ENCODE measurements at regions not wholly inside any gene's neighbourhood (a gene's known extent, or its start where the extent isn't known, plus 50 kb on each side); places are given as distances from the start of the nearest gene placed in this dataset.

- H3K4me3 Mint-ChIP-seq, result no peak overlapping the region
- no peak for TF ChIP-seq CTCF (IDR thresholded peaks at IDR 0.05)
- POLR2A ChIA-PET, result no interaction called here
Measured at GRCh38 chr10:30121401-30121800, 62.0 kb upstream of the JCAD start.

GRCh38 chr10:30118590-30118989, 59.2 kb upstream of the JCAD start:
- Mint-ChIP-seq H3K4me3 (no peak overlapping the region), H3K27me3 (peaks cover 4% of the 10 kb centered on the region), H3K9me3 (no peaks in the 10 kb centered on the region), H3K4me1 (ENCODE audit: low read depth) (no peaks in the 10 kb centered on the region), H3K27ac (no peak overlapping the region), H3K36me3 (ENCODE audit: low read depth) (no peaks in the 10 kb centered on the region)
- DNase-seq (no peak), ATAC-seq (no peak)
- intact Hi-C loops (cut with micrococcal nuclease), result no loop called here
- TF ChIP-seq CTCF (IDR thresholded peaks at IDR 0.05), result no peak
- POLR2A ChIA-PET, result no interaction called here
- CTCF ChIA-PET, result no interaction called here

More at GRCh38 chr10:30121401-30121800, 62.0 kb upstream of the JCAD start:
- Mint-ChIP-seq H3K4me1 (ENCODE audit: low read depth) (no peaks in the 10 kb centered on the region), H3K9me3 (no peaks in the 10 kb centered on the region), H3K27ac (no peak overlapping the region), H3K36me3 (ENCODE audit: low read depth) (no peaks in the 10 kb centered on the region), H3K27me3 (peaks cover 1% of the 10 kb centered on the region)
- ATAC-seq, result no peak
- DNase-seq, result no peak
- intact Hi-C loops (cut with micrococcal nuclease), result no loop called here
- CTCF ChIA-PET, result interaction anchor here (0.5 kb wide), 1 partner anchor 1174 kb away, joined by 3 read pairs; no protein-coding TSS in a partner anchor

- CTCF ChIA-PET, result no interaction called here
- no peaks in the 10 kb centered on the region for H3K4me1 Mint-ChIP-seq (ENCODE audit: low read depth)
- no peaks in the 10 kb centered on the region for H3K9me3 Mint-ChIP-seq
- H3K36me3 Mint-ChIP-seq (ENCODE audit: low read depth), result no peaks in the 10 kb centered on the region
- POLR2A ChIA-PET, result no interaction called here
- H3K27me3 Mint-ChIP-seq, result peaks cover 5% of the 10 kb centered on the region
- no peak for TF ChIP-seq CTCF (IDR thresholded peaks at IDR 0.05)
- DNase-seq (no peak), ATAC-seq (no peak)
- H3K27ac Mint-ChIP-seq, result no peak overlapping the region
- no peak overlapping the region for H3K4me3 Mint-ChIP-seq
- intact Hi-C loops (cut with micrococcal nuclease), result no loop called here
Measured at GRCh38 chr10:30117812-30118501, 58.6 kb upstream of the JCAD start.

- no peaks in the 10 kb centered on the region for H3K9me3 Mint-ChIP-seq
Measured at GRCh38 chr10:30116041-30116491, 56.7 kb upstream of the JCAD start.

More at GRCh38 chr10:30116041-30116491, 56.7 kb upstream of the JCAD start:
- intact Hi-C loops (cut with micrococcal nuclease), result no loop called here
- Mint-ChIP-seq H3K36me3 (ENCODE audit: low read depth) (no peaks in the 10 kb centered on the region), H3K4me3 (no peak overlapping the region), H3K27me3 (peaks cover 14% of the 10 kb centered on the region), H3K27ac (no peak overlapping the region), H3K4me1 (ENCODE audit: low read depth) (no peaks in the 10 kb centered on the region)
- no peak for TF ChIP-seq CTCF (IDR thresholded peaks at IDR 0.05)
- no peak for ATAC-seq
- POLR2A ChIA-PET, result interaction anchor here (1.3 kb wide), 1 partner anchor 12 kb away, joined by 3 read pairs; no protein-coding TSS in a partner anchor
- DNase-seq, result no peak
- CTCF ChIA-PET, result interaction anchor here (0.6 to 1.1 kb wide), 2 partner anchors 56 to 62 kb away, joined by 3 read pairs; no protein-coding TSS in a partner anchor

Measured in activated CD8-positive, alpha-beta T cell treated with anti-CD3 and anti-CD28 coated beads for 36 hours (primary cell).